ENCODE measurements at regions not wholly inside any gene's neighbourhood (a gene's known extent, or its start where the extent isn't known, plus 50 kb on each side); places are given as distances from the start of the nearest gene placed in this dataset.
"Not testable (repeated sequence)": the region's sequence is repeated elsewhere in the genome, so short reads cannot be mapped to it uniquely, and the experiment has no call there.

GRCh38 chr1:220966881-220967611, 87.8 kb downstream of the HLX start:
- peak; percentile 26 for DNase-seq (ENCODE audit: low read depth)
- H3K4me3 ChIP-seq (ENCODE audit: low read length): no peak overlapping the region
- no peak for TF ChIP-seq CTCF (conservative IDR thresholded peaks at IDR 0.05; ENCODE audit: low read length)

GRCh38 chr1:220967911-220968310, 88.7 kb downstream of the HLX start:
- DNase-seq (ENCODE audit: low read depth): no peak
- no peak for TF ChIP-seq CTCF (conservative IDR thresholded peaks at IDR 0.05; ENCODE audit: low read length)
- H3K4me3 ChIP-seq (ENCODE audit: low read length): no peak overlapping the region

DNA sequence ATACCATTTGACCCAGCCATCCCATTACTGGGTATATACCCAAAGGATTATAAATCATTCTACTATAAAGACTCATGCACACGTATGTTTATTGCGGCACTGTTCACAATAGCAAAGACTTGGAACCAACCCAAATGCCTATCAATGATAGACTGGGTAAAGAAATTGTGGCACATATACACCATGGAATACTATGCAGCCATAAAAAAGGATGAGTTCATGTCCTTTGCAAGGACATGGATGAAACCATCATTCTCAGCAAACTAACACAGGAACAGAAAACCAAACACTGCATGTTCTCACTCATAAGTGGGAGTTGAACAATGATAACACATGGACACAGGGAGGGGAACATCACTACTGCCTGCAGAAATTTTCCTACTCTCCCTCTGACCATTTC, 90.0 kb downstream of the HLX start:
- H3K4me3 ChIP-seq (ENCODE audit: low read length); DNase-seq (ENCODE audit: low read depth): not testable (repeated sequence)

- peak; percentile 38 for DNase-seq (ENCODE audit: low read depth)
- H3K4me3 ChIP-seq (ENCODE audit: low read length): no peak overlapping the region
- TF ChIP-seq CTCF (conservative IDR thresholded peaks at IDR 0.05; ENCODE audit: low read length): no peak
Observed at GRCh38 chr1:220970311-220970710, 91.1 kb downstream of the HLX start.

- TF ChIP-seq CTCF (conservative IDR thresholded peaks at IDR 0.05; ENCODE audit: low read length): no peak
- no peak overlapping the region for H3K4me3 ChIP-seq (ENCODE audit: low read length)
- DNase-seq (ENCODE audit: low read depth): no peak
Observed at GRCh38 chr1:220971221-220971620, 92.0 kb downstream of the HLX start.

DNA sequence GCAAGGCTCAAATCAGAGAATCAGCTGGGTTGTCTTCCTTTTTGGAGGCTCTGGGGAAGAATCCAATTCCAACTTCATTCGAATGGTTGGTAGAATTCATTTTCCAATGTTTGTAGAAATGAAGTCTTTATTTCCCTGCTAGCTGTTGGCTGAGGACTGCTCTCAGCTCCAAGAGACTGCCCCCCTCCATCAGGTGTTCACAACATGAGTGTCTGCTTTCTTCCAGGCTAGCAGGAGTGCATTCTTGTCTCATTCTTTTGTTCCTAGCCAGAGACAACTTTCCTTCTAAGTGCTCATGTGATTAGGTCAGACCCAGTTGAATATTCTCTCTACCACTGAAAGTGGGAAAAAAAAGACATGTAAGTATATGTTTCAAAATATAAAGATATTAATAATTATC, 95.2 kb downstream of the HLX start:
- no peak overlapping the region for H3K4me3 ChIP-seq (ENCODE audit: low read length)
- no peak for DNase-seq (ENCODE audit: low read depth)
- no peak for TF ChIP-seq CTCF (conservative IDR thresholded peaks at IDR 0.05; ENCODE audit: low read length)

- H3K4me3 ChIP-seq (ENCODE audit: low read length): no peak overlapping the region
- no peak for DNase-seq (ENCODE audit: low read depth)
Observed at GRCh38 chr1:220976390-220976789, 97.1 kb downstream of the HLX start.

More at GRCh38 chr1:220976390-220976789, 97.1 kb downstream of the HLX start:
- TF ChIP-seq CTCF (conservative IDR thresholded peaks at IDR 0.05; ENCODE audit: low read length): no peak

Data from AG10803 (cell line).